Stimulated activated CD4-positive, alpha-beta T cell treated with anti-CD3 and anti-CD28 coated beads, Interleukin-1b, Interleukin-23, amount 100 ng/mL, for 48 hours (primary cell): ENCODE measurements at regions not wholly inside any gene's neighbourhood (a gene's known extent, or its start where the extent isn't known, plus 50 kb on each side); places are given as distances from the start of the nearest gene placed in this dataset.

ENCODE experiments used
- DNase-seq: peaks from one replicate; pipeline ENCODE4 v3.0.0-alpha.2; 2020

DNA sequence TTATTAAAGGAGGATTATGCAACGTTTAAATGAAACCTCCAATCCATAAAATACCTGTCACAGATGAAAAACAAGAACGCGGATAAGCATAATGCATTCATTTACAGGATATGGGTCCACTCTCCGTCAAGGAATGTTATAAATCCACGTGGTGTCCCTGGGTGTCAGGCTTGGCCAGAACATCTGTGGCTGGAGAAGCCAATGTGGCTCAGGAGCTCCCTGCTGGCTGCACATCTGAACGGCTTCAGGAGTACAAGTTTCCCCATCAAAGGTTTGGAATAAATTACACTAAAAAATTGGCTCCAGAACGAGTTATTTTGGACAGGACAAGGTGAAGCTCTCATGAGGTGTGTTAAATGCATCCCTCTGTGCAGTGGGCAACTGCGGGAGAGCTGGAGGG, 87.8 kb upstream of the LEF1 start:
- DNase-seq: no peak

DNA sequence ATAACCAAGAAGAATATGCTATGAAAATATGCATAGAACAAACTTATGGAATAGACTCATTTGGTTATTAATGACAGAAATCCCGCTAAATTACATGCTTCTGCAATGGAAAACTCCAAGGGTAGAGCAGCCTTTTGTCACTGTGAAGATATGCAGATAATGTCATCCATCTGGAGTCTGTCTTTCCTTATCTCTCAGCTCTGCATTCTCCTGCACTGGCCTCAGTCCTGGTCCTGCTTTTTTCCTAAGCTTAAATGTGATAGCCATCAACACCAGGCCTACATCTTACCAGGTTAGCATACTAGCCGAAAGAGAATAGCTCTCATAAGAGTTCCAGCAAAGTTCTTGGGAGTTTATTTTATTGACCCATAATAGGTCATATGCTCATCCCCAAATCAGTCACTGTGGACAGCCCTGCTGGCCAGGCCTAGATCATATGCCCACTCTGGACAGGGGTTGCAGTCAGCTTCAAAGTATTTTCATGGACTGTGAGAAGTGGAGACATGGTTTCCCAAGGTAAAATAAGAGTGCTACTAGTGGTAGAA, 86.5 kb upstream of the LEF1 start:
- no peak for DNase-seq

GRCh38 chr4:108249397-108249796, 80.7 kb upstream of the LEF1 start:
- DNase-seq: no peak

DNA sequence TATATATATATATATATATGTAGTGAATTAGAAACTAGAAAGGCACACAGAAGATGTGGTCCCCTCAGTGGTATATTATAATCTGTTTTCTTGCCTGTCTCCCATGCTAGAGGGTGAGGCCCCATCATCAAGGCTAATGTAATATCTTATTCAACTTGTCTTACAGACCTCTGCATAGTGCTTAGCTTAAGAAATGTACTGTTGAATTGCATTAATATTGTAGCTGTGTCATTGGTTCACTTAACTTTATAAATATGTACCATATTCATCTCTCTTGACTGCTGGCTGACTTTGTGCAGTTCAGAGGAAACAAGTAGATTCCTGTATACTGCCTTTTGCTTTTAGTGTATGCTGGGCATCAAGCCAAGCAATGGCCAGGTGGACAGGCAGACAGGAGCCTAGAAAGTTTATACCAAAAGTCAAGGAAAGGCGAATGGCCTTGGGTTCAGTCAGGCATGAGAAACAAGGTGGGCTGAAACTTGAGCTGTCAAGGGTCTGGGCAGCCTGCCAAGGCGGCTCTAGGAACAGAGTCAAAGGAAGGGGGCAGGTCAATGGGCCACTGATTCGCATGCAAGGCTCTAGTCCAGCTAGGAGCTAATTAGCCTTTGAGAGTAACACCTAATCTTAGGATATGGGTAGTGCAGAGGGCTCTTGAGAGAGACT, 78.8 kb upstream of the LEF1 start:
- no peak for DNase-seq

DNA sequence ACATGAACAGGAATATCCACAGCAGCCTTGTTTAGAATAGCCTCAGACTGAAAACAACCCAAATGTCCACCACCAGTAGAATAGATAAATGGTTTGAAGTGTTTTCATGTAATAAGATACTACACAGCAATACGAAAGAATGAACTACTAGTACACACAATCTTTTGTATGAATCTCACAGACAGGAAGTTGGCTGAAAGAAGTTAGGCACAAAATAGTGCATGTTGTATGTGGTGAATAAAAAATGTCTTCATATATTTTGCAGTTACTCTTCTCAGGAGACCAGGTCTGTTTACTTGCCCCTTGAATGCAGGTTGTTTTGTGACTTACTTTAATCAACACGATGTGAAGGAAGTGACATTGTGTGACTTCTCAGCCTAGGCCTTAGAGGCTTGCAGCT, 75.9 kb upstream of the LEF1 start:
- no peak for DNase-seq

DNA sequence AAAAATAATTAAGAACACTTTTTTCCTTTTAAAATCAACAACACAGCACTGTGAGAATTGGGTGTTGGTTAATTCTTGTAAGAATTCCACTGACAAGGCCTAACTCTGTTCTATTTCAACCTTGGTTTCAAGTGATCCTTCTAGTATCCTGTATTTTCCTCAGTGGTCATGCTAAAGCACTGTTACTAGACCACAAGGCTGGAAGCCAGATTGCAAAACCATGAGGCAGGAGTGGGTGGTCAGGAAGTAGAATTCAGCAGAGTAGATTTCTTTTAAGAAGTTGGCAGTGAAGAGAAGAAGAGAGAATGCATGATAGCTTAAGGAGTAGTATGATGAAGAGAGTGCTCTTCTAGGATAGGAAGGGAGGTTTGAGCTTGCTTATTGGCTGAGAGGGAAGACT, 71.6 kb upstream of the LEF1 start:
- no peak for DNase-seq

DNA sequence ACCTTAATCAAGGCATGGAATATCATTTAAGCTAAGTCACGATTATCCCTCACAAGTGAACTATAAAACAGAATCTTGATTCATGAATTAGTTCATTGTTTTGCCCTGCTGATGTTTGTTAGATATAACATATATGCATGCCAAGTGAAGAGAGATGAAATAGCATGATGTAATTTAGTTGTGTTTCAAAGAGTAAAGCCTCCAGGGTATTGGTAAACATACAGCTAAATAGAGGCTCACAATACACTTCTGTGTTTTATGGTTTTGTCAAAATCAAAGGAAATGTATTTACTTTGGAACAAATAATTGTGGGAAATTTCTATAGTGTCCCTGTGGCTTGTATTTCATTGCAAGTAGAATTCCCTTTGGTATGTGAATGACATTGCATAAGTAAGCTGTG, 69.0 kb upstream of the LEF1 start:
- DNase-seq: no peak

GRCh38 chr4:108236264-108236663, 67.5 kb upstream of the LEF1 start:
- no peak for DNase-seq

DNA sequence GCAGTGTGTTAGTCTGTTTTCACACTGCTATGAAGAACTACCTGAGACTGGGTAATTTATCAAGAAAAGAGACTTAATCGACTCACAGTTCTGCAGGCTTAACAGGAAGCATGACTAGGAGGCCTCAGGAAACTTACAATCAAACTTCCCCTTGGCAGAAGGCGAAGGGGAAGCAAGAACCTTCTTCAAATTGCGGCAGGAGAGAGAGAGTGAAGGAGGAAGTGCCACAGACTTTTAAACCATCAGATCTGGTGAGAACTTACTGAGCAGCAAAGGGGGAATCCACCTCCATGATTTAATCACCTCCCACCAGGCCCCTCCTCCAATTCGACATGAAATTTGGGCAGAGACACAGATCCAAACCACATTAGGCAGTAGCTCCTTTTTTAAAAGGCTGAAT, 59.2 kb upstream of the LEF1 start:
- DNase-seq: no peak

DNA sequence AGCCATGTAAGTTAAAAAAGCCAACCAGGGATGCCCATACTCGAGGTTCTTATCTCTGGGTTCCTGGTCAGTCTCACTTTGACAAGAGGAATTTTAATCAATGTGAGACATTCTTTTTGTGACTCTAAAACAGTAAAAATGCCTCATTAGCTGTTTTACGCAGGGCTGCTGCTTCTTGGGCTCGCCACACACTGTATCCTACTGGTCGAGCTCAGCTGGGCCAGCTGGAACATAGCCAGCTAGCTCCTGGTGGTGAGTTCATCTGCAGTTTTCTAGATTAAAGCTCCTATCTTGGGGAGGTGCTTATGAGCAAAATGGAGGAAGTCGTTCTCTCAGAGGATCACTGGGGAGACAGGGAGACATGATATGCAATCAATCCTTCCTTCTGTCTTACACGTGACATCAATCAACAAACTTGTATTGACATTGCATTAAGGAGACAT, 55.9 kb upstream of the LEF1 start:
- no peak for DNase-seq

DNA sequence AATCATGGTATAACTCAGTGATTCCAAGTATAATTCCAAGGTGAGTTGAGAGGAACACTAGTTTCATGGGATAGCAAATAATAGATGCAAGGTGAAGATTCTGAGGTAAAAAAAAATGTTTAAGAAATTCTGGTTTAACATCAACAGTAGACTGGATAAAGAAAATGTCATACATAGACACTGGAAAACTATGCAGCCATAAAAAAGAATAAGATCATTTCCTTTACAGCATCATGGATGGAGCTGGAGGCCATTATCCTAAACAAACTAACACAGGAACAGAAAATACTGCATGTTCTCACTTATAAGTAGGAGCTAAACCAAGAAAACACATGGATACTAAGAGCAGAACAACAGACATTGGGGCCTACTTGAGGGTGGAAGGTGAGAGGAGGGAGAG, 54.6 kb upstream of the LEF1 start:
- no peak for DNase-seq

- DNase-seq: no peak
These were observed 51.3 kb upstream of the LEF1 start for GRCh38 chr4:108219998-108220397.
